GM23338 (cell line): ENCODE measurements at regions not wholly inside any gene's neighbourhood (a gene's known extent, or its start where the extent isn't known, plus 50 kb on each side); places are given as distances from the start of the nearest gene placed in this dataset.

Source experiments
- EZH2 ChIP-seq: fragments of 200-600 bp; sonication (generic); IDR thresholded peaks from one replicate; pipeline ENCODE4 v1.8.0; 2017; ENCODE audit warnings: antibody characterized with exemption, mild to moderate bottlenecking, low read depth; ENCODE audit not compliant: unreplicated experiment
- EZH2phosphoT487 ChIP-seq: fragments of 200-600 bp; sonication (generic); IDR thresholded peaks from one replicate; pipeline ENCODE4 v1.8.1; 2018; ENCODE audit warnings: antibody characterized with exemption; ENCODE audit not compliant: unreplicated experiment
- JUNB ChIP-seq: IDR thresholded peaks from one replicate; pipeline ENCODE4 v1.6.1; 2016; ENCODE audit warnings: antibody characterized with exemption; ENCODE audit not compliant: unreplicated experiment
- NANOG ChIP-seq: IDR thresholded peaks from 2 replicates; pipeline ENCODE4 v1.6.1; 2016; ENCODE audit warnings: antibody characterized with exemption, borderline replicate concordance
- POLR2AphosphoS5 ChIP-seq: IDR thresholded peaks from 2 replicates; pipeline ENCODE4 v1.6.1; 2016; ENCODE audit warnings: antibody characterized with exemption, low read depth
- ZNF114 ChIP-seq: fragments of 250-450 bp; sonication (Bioruptor Pico); IDR thresholded peaks from 2 replicates; pipeline ENCODE4 v1.5.0; 2020; ENCODE audit warnings: mild to moderate bottlenecking, moderate library complexity
- TF ChIP-seq, protein P1 (sequence below), 2 experiments: fragments of 200-600 bp in 1 of 2; sonication (generic) in 1 of 2; conservative IDR thresholded peaks; 2 replicates each; pipeline versions ENCODE4 v1.5.1 to v1.6.1; 2016 to 2017; ENCODE audit warnings: antibody characterized with exemption in 2 of 2, low read depth in 2 of 2, mild to moderate bottlenecking in 2 of 2, moderate library complexity in 1 of 2
- TF ChIP-seq, protein P2 (sequence below): IDR thresholded peaks from 2 replicates; pipeline ENCODE4 v1.6.1; 2016; ENCODE audit warnings: antibody characterized with exemption
- TF ChIP-seq, protein P3 (sequence below): IDR thresholded peaks from one replicate; pipeline ENCODE4 v1.6.1; 2018; ENCODE audit warnings: antibody characterized with exemption; ENCODE audit not compliant: unreplicated experiment

DNA sequence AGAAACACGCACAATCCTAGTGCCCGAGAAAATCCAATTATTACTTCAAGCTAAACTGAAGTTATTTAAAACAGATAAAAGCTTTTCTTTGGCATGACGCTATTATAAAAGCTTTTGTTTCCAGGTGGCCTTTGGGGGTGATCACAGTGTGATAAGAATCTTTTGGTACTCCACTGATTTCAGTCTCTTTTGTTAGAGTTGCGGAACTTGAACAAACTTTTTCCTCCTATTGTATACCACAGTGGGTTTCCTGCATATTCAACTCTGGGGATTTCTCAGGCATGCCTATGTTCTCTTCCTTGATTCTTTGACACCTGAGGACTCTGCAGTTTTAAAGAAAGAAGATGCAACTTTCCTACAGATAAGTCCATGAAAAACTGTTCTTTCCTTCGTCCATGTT, 99.7 kb upstream of the PITRM1 start:
- TF ChIP-seq, protein P1, sequence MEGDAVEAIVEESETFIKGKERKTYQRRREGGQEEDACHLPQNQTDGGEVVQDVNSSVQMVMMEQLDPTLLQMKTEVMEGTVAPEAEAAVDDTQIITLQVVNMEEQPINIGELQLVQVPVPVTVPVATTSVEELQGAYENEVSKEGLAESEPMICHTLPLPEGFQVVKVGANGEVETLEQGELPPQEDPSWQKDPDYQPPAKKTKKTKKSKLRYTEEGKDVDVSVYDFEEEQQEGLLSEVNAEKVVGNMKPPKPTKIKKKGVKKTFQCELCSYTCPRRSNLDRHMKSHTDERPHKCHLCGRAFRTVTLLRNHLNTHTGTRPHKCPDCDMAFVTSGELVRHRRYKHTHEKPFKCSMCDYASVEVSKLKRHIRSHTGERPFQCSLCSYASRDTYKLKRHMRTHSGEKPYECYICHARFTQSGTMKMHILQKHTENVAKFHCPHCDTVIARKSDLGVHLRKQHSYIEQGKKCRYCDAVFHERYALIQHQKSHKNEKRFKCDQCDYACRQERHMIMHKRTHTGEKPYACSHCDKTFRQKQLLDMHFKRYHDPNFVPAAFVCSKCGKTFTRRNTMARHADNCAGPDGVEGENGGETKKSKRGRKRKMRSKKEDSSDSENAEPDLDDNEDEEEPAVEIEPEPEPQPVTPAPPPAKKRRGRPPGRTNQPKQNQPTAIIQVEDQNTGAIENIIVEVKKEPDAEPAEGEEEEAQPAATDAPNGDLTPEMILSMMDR (conservative IDR thresholded peaks at IDR 0.05; ENCODE audit: low read depth in 2 of 2): no peak
- TF ChIP-seq POLR2AphosphoS5: no peak
- no peak for TF ChIP-seq EZH2
- TF ChIP-seq, protein P2, sequence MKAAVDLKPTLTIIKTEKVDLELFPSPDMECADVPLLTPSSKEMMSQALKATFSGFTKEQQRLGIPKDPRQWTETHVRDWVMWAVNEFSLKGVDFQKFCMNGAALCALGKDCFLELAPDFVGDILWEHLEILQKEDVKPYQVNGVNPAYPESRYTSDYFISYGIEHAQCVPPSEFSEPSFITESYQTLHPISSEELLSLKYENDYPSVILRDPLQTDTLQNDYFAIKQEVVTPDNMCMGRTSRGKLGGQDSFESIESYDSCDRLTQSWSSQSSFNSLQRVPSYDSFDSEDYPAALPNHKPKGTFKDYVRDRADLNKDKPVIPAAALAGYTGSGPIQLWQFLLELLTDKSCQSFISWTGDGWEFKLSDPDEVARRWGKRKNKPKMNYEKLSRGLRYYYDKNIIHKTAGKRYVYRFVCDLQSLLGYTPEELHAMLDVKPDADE: no peak
- TF ChIP-seq JUNB: no peak
- TF ChIP-seq, protein P3, sequence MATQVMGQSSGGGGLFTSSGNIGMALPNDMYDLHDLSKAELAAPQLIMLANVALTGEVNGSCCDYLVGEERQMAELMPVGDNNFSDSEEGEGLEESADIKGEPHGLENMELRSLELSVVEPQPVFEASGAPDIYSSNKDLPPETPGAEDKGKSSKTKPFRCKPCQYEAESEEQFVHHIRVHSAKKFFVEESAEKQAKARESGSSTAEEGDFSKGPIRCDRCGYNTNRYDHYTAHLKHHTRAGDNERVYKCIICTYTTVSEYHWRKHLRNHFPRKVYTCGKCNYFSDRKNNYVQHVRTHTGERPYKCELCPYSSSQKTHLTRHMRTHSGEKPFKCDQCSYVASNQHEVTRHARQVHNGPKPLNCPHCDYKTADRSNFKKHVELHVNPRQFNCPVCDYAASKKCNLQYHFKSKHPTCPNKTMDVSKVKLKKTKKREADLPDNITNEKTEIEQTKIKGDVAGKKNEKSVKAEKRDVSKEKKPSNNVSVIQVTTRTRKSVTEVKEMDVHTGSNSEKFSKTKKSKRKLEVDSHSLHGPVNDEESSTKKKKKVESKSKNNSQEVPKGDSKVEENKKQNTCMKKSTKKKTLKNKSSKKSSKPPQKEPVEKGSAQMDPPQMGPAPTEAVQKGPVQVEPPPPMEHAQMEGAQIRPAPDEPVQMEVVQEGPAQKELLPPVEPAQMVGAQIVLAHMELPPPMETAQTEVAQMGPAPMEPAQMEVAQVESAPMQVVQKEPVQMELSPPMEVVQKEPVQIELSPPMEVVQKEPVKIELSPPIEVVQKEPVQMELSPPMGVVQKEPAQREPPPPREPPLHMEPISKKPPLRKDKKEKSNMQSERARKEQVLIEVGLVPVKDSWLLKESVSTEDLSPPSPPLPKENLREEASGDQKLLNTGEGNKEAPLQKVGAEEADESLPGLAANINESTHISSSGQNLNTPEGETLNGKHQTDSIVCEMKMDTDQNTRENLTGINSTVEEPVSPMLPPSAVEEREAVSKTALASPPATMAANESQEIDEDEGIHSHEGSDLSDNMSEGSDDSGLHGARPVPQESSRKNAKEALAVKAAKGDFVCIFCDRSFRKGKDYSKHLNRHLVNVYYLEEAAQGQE: no peak
- no peak for TF ChIP-seq EZH2phosphoT487
- TF ChIP-seq ZNF114 (CRISPR knock-in tag): no peak
- no peak for TF ChIP-seq NANOG
